NCI-H345 treated with DMSO at 0.1 percent for 48 hours (cell line): ENCODE measurements at regions not wholly inside any gene's neighbourhood (a gene's known extent, or its start where the extent isn't known, plus 50 kb on each side); places are given as distances from the start of the nearest gene placed in this dataset.

Experiments used
- DNase-seq: peaks from one replicate; lab custom pipeline; 2025; ENCODE audit not compliant: unreplicated experiment; lab: John Stamatoyannopoulos, UW

GRCh38 chr9:627336-627970 lies 214.0 kb upstream of the DMRT1 start:
- no peak for DNase-seq

GRCh38 chr9:629146-629545 lies 212.4 kb upstream of the DMRT1 start:
- DNase-seq = no peak

- DNase-seq = no peak
Observed at GRCh38 chr9:630817-631216, 210.7 kb upstream of the DMRT1 start.

GRCh38 chr9:631596-631995 lies 209.9 kb upstream of the DMRT1 start:
- no peak for DNase-seq

- DNase-seq = no peak
Observed at GRCh38 chr9:633461-633860, 208.0 kb upstream of the DMRT1 start.

GRCh38 chr9:636931-637591 lies 204.4 kb upstream of the DMRT1 start:
- no peak for DNase-seq

- no peak for DNase-seq
Observed at GRCh38 chr9:638152-638551, 203.3 kb upstream of the DMRT1 start.

GRCh38 chr9:642014-642413 lies 199.5 kb upstream of the DMRT1 start:
- DNase-seq = no peak

GRCh38 chr9:643966-644365 lies 197.5 kb upstream of the DMRT1 start:
- no peak for DNase-seq

GRCh38 chr9:647522-647921 lies 194.0 kb upstream of the DMRT1 start:
- DNase-seq = no peak

GRCh38 chr9:649128-650074 lies 192.1 kb upstream of the DMRT1 start:
- no peak for DNase-seq

- no peak for DNase-seq
Observed at GRCh38 chr9:650362-650761, 191.1 kb upstream of the DMRT1 start.

GRCh38 chr9:651371-651770 lies 190.1 kb upstream of the DMRT1 start:
- DNase-seq = no peak

GRCh38 chr9:652914-653313 lies 188.6 kb upstream of the DMRT1 start:
- DNase-seq = no peak

GRCh38 chr9:653421-653820 lies 188.1 kb upstream of the DMRT1 start:
- DNase-seq = no peak

- no peak for DNase-seq
Observed at GRCh38 chr9:653856-654387, 187.6 kb upstream of the DMRT1 start.

GRCh38 chr9:655875-656274 lies 185.6 kb upstream of the DMRT1 start:
- no peak for DNase-seq

- no peak for DNase-seq
Observed at GRCh38 chr9:656926-657568, 184.4 kb upstream of the DMRT1 start.

- no peak for DNase-seq
Observed at GRCh38 chr9:659286-659685, 182.2 kb upstream of the DMRT1 start.

- no peak for DNase-seq
Observed at GRCh38 chr9:660227-660626, 181.3 kb upstream of the DMRT1 start.

- DNase-seq = no peak
Observed at GRCh38 chr9:663541-663940, 178.0 kb upstream of the DMRT1 start.
